ENCODE measurements at regions not wholly inside any gene's neighbourhood (a gene's known extent, or its start where the extent isn't known, plus 50 kb on each side); places are given as distances from the start of the nearest gene placed in this dataset.

- in situ Hi-C loops (cut with MboI; ENCODE audit: low sequenced_read_pairs in 4 of 4) (no loop called here), intact Hi-C loops (cut with DNase I; ENCODE audit: low total_unique reads) (no loop called here)
- DNase-seq (no peak), ATAC-seq (no peak)
- H3K4me1 ChIP-seq: no peaks in the 10 kb centered on the region
- no peaks in the 10 kb centered on the region for H3K36me3 ChIP-seq
- H3K27ac ChIP-seq: no peak overlapping the region
- no peaks in the 10 kb centered on the region for H3K9me3 ChIP-seq
- H3K4me3 ChIP-seq: no peak overlapping the region
- H3K27me3 ChIP-seq: peaks cover 4 to 24% (median 9%) of the 10 kb centered on the region in 3 donors
- TF ChIP-seq CTCF (IDR thresholded peaks at IDR 0.05 in 4 of 5, conservative IDR thresholded peaks at IDR 0.05 in 1 of 5) (no peak), POLR2A (IDR thresholded peaks at IDR 0.05) (no peak)
Measured at GRCh38 chr1:36738245-36738644, 255.5 kb upstream of the CSF3R start.

- H3K27ac ChIP-seq: no peak overlapping the region
- in situ Hi-C loops (cut with MboI; ENCODE audit: low sequenced_read_pairs in 4 of 4): no loop called here
Measured at GRCh38 chr1:36737767-36738166, 255.1 kb upstream of the CSF3R start.

GRCh38 chr1:36737038-36737555 lies 254.4 kb upstream of the CSF3R start:
- ATAC-seq (no peak), DNase-seq (no peak)
- Histone ChIP-seq H3K36me3 (no peaks in the 10 kb centered on the region), H3K4me1 (no peaks in the 10 kb centered on the region), H3K27me3 (peaks cover 6 to 24% (median 9%) of the 10 kb centered on the region in 3 donors), H3K9me3 (no peaks in the 10 kb centered on the region), H3K27ac (no peak overlapping the region), H3K4me3 (no peak overlapping the region)
- in situ Hi-C loops (cut with MboI; ENCODE audit: low sequenced_read_pairs in 4 of 4): no loop called here
- TF ChIP-seq CTCF (IDR thresholded peaks at IDR 0.05 in 4 of 5, conservative IDR thresholded peaks at IDR 0.05 in 1 of 5): no peak
- no peak for TF ChIP-seq POLR2A (IDR thresholded peaks at IDR 0.05)
- intact Hi-C loops (cut with DNase I; ENCODE audit: low total_unique reads): no loop called here

More at GRCh38 chr1:36737767-36738166, 255.1 kb upstream of the CSF3R start:
- no peaks in the 10 kb centered on the region for H3K4me1 ChIP-seq
- no peaks in the 10 kb centered on the region for H3K36me3 ChIP-seq
- no peak overlapping the region for H3K4me3 ChIP-seq
- H3K9me3 ChIP-seq: no peaks in the 10 kb centered on the region
- TF ChIP-seq CTCF (IDR thresholded peaks at IDR 0.05 in 4 of 5, conservative IDR thresholded peaks at IDR 0.05 in 1 of 5): no peak
- TF ChIP-seq POLR2A (IDR thresholded peaks at IDR 0.05): no peak
- H3K27me3 ChIP-seq: peaks cover 4 to 24% (median 9%) of the 10 kb centered on the region in 3 donors
- ATAC-seq (no peak), DNase-seq (no peak)
- intact Hi-C loops (cut with DNase I; ENCODE audit: low total_unique reads): no loop called here

GRCh38 chr1:36735939-36736730 lies 253.4 kb upstream of the CSF3R start:
- TF ChIP-seq CTCF (IDR thresholded peaks at IDR 0.05 in 4 of 5, conservative IDR thresholded peaks at IDR 0.05 in 1 of 5): no peak
- TF ChIP-seq POLR2A (IDR thresholded peaks at IDR 0.05): no peak
- in situ Hi-C loops (cut with MboI; ENCODE audit: low sequenced_read_pairs in 4 of 4): no loop called here
- H3K4me1 ChIP-seq: no peaks in the 10 kb centered on the region
- intact Hi-C loops (cut with DNase I; ENCODE audit: low total_unique reads): no loop called here
- no peak overlapping the region for H3K27ac ChIP-seq
- no peak overlapping the region for H3K4me3 ChIP-seq
- no peak for DNase-seq
- peaks cover 5 to 24% (median 9%) of the 10 kb centered on the region in 3 donors for H3K27me3 ChIP-seq
- no peaks in the 10 kb centered on the region for H3K9me3 ChIP-seq
- no peak for ATAC-seq
- no peaks in the 10 kb centered on the region for H3K36me3 ChIP-seq

All from gastrocnemius medialis (tissue), 4 donors.